ENCODE measurements at regions not wholly inside any gene's neighbourhood (a gene's known extent, or its start where the extent isn't known, plus 50 kb on each side); places are given as distances from the start of the nearest gene placed in this dataset.

- CTCF ChIA-PET = no interaction called here
- POLR2A ChIA-PET = no interaction called here
- H2AFZ ChIP-seq (ENCODE audit: insufficient read depth, low read depth, low read length, poor library complexity, severe bottlenecking) = no peak overlapping the region
- no peak for DNase-seq
- no peak for ATAC-seq (ENCODE audit: low read depth)
- H3K9me3 Mint-ChIP-seq (ENCODE audit: insufficient read depth) = no peaks in the 10 kb centered on the region
- no peaks in the 10 kb centered on the region for H3K4me1 Mint-ChIP-seq
- intact Hi-C loops (cut with micrococcal nuclease) = no loop called here
- H3K9ac ChIP-seq (ENCODE audit: low read length) = no peak overlapping the region
- no peaks in the 10 kb centered on the region for H3K4me1 ChIP-seq (ENCODE audit: control insufficient read depth in 2 of 2, insufficient read depth in 2 of 2, low read length in 2 of 2)
- H3K9me3 ChIP-seq (ENCODE audit: control extremely low read depth in 1 of 3, control insufficient read depth in 2 of 3, insufficient read depth in 1 of 3, low read length in 2 of 3) = peaks cover 0 to 6% (median 0%) of the 10 kb centered on the region in 3 donors
- H3K79me2 ChIP-seq (ENCODE audit: control insufficient read depth, insufficient read depth, low read length) = no peaks in the 10 kb centered on the region
- no peak overlapping the region for H3K4me3 Mint-ChIP-seq
- no peak overlapping the region for H3K4me2 ChIP-seq (replicated peaks; ENCODE audit: low read depth, low read length, poor library complexity, severe bottlenecking)
- no peak overlapping the region for H3K27ac Mint-ChIP-seq
- H3K36me3 ChIP-seq (replicated peaks in 1 of 2; ENCODE audit: control extremely low read depth in 1 of 2, control insufficient read depth in 1 of 2, extremely low read depth in 1 of 2, insufficient read depth in 2 of 2, low read length in 1 of 2) = no peaks in the 10 kb centered on the region
- no peaks in the 10 kb centered on the region for H3K27me3 ChIP-seq (replicated peaks in 1 of 4; ENCODE audit: control extremely low read depth in 1 of 4, control insufficient read depth in 3 of 4, insufficient read depth in 4 of 4, low read length in 3 of 4)
- H3K27me3 Mint-ChIP-seq = no peaks in the 10 kb centered on the region
- no peak overlapping the region for H3K4me3 ChIP-seq (ENCODE audit: control extremely low read depth in 1 of 5, extremely low read depth in 1 of 5, insufficient read depth in 1 of 5, low read depth in 2 of 5, low read length in 4 of 5)
- 100% methylated on average over 1 of the region's 1 CpG for WGBS (ENCODE audit: insufficient coverage)
- no peak overlapping the region for H3K27ac ChIP-seq (ENCODE audit: low read length in 2 of 2)
- H4K20me1 ChIP-seq (ENCODE audit: control insufficient read depth, insufficient read depth, low read length, poor library complexity, severe bottlenecking) = no peaks in the 10 kb centered on the region
- TF ChIP-seq, protein P1, sequence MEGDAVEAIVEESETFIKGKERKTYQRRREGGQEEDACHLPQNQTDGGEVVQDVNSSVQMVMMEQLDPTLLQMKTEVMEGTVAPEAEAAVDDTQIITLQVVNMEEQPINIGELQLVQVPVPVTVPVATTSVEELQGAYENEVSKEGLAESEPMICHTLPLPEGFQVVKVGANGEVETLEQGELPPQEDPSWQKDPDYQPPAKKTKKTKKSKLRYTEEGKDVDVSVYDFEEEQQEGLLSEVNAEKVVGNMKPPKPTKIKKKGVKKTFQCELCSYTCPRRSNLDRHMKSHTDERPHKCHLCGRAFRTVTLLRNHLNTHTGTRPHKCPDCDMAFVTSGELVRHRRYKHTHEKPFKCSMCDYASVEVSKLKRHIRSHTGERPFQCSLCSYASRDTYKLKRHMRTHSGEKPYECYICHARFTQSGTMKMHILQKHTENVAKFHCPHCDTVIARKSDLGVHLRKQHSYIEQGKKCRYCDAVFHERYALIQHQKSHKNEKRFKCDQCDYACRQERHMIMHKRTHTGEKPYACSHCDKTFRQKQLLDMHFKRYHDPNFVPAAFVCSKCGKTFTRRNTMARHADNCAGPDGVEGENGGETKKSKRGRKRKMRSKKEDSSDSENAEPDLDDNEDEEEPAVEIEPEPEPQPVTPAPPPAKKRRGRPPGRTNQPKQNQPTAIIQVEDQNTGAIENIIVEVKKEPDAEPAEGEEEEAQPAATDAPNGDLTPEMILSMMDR (IDR thresholded peaks at IDR 0.05) = no peak
- no peak for TF ChIP-seq EZH2 (IDR thresholded peaks at IDR 0.05; ENCODE audit: borderline replicate concordance, insufficient read depth, low read depth, low read length, poor library complexity, severe bottlenecking)
Observed at GRCh38 chr9:18357321-18357720, 116.6 kb upstream of the ADAMTSL1 start.

- Histone ChIP-seq H3K4me2 (replicated peaks; ENCODE audit: low read depth, low read length, poor library complexity, severe bottlenecking) (no peak overlapping the region), H3K36me3 (replicated peaks in 1 of 2; ENCODE audit: control extremely low read depth in 1 of 2, control insufficient read depth in 1 of 2, extremely low read depth in 1 of 2, insufficient read depth in 2 of 2, low read length in 1 of 2) (no peaks in the 10 kb centered on the region), H3K79me2 (ENCODE audit: control insufficient read depth, insufficient read depth, low read length) (no peaks in the 10 kb centered on the region), H3K9ac (ENCODE audit: low read length) (no peak overlapping the region), H3K4me1 (ENCODE audit: control insufficient read depth in 2 of 2, insufficient read depth in 2 of 2, low read length in 2 of 2) (peaks cover 0 to 3% of the 10 kb centered on the region in 2 donors), H3K4me3 (ENCODE audit: control extremely low read depth in 1 of 5, extremely low read depth in 1 of 5, insufficient read depth in 1 of 5, low read depth in 2 of 5, low read length in 4 of 5) (no peak overlapping the region), H3K27me3 (replicated peaks in 1 of 4; ENCODE audit: control extremely low read depth in 1 of 4, control insufficient read depth in 3 of 4, insufficient read depth in 4 of 4, low read length in 3 of 4) (no peaks in the 10 kb centered on the region), H3K27ac (ENCODE audit: low read length in 2 of 2) (no peak overlapping the region), H2AFZ (ENCODE audit: insufficient read depth, low read depth, low read length, poor library complexity, severe bottlenecking) (no peak overlapping the region), H3K9me3 (ENCODE audit: control extremely low read depth in 1 of 3, control insufficient read depth in 2 of 3, insufficient read depth in 1 of 3, low read length in 2 of 3) (peaks cover 0 to 6% (median 0%) of the 10 kb centered on the region in 3 donors), H4K20me1 (ENCODE audit: control insufficient read depth, insufficient read depth, low read length, poor library complexity, severe bottlenecking) (no peaks in the 10 kb centered on the region)
- H3K4me1 Mint-ChIP-seq = peaks cover 6% of the 10 kb centered on the region
- no peaks in the 10 kb centered on the region for H3K9me3 Mint-ChIP-seq (ENCODE audit: insufficient read depth)
- TF ChIP-seq, protein P1 (IDR thresholded peaks at IDR 0.05) = no peak
- no peak for TF ChIP-seq EZH2 (IDR thresholded peaks at IDR 0.05; ENCODE audit: borderline replicate concordance, insufficient read depth, low read depth, low read length, poor library complexity, severe bottlenecking)
- no peak for ATAC-seq (ENCODE audit: low read depth)
- H3K4me3 Mint-ChIP-seq = no peak overlapping the region
- no peaks in the 10 kb centered on the region for H3K27me3 Mint-ChIP-seq
- no peak overlapping the region for H3K27ac Mint-ChIP-seq
- POLR2A ChIA-PET = no interaction called here
- intact Hi-C loops (cut with micrococcal nuclease) = no loop called here
- no peak for DNase-seq
- no CpG with 5 or more reads among the region's 2 CpGs for WGBS (ENCODE audit: insufficient coverage)
- CTCF ChIA-PET = no interaction called here
Observed at GRCh38 chr9:18358325-18358724, 115.6 kb upstream of the ADAMTSL1 start.

Measured in B cell (primary cell).